IPS DF 6.9 (cell line): ENCODE measurements at regions not wholly inside any gene's neighbourhood (a gene's known extent, or its start where the extent isn't known, plus 50 kb on each side); places are given as distances from the start of the nearest gene placed in this dataset.
"Not testable (repeated sequence)": the region's sequence is repeated elsewhere in the genome, so short reads cannot be mapped to it uniquely, and the experiment has no call there.

Experiments
- DNase-seq: peaks from one replicate; pipeline ENCODE4 v3.0.0-alpha.2; 2013; ENCODE audit warnings: low read depth, low spot score
- H3K27ac ChIP-seq: one replicate; pipeline ENCODE4 v1.5.1; 2013; ENCODE audit warnings: low read length, control low read depth
- H3K27me3 ChIP-seq: 2 replicates; pipeline ENCODE4 v1.6.1; 2013; ENCODE audit warnings: mild to moderate bottlenecking, low read length; ENCODE audit not compliant: control insufficient read depth, insufficient read depth
- H3K36me3 ChIP-seq: 2 replicates; pipeline ENCODE4 v1.6.1; 2013; ENCODE audit warnings: low read length; ENCODE audit not compliant: control insufficient read depth, insufficient read depth
- H3K4me1 ChIP-seq: 2 replicates; pipeline ENCODE4 v1.6.1; 2013; ENCODE audit warnings: low read length; ENCODE audit not compliant: control insufficient read depth, insufficient read depth
- H3K4me3 ChIP-seq: 2 replicates; pipeline ENCODE4 v1.5.1; 2013; ENCODE audit warnings: mild to moderate bottlenecking, low read length
- H3K9me3 ChIP-seq: 2 replicates; pipeline ENCODE4 v1.6.1; 2013; ENCODE audit warnings: low read length, inconsistent platforms; ENCODE audit not compliant: control insufficient read depth, insufficient read depth
- WGBS: extraction: QIAGEN DNeasy Blood & Tissue Kit; methylation state at CpG from one replicate; pipeline ENCODE4 v1.1.7; 2013; ENCODE audit warnings: mixed read lengths, missing lambda C conversion rate; ENCODE audit not compliant: insufficient read length, insufficient coverage; 5-methylcytosine and 5-hydroxymethylcytosine counted together

- not testable (repeated sequence) for H3K4me1 ChIP-seq, H3K9me3 ChIP-seq, H3K36me3 ChIP-seq, DNase-seq, H3K27me3 ChIP-seq, H3K4me3 ChIP-seq, H3K27ac ChIP-seq
- no CpG with 5 or more reads among the region's 23 CpGs for WGBS
Observed at GRCh38 chr3:20370273-20371063, 184.5 kb upstream of the SGO1 start.

GRCh38 chr3:20361000-20361399 lies 175.0 kb upstream of the SGO1 start:
- WGBS, result no CpG with 5 or more reads among the region's 3 CpGs
- H3K36me3 ChIP-seq, result no peaks in the 10 kb centered on the region
- H3K4me3 ChIP-seq, result no peak overlapping the region

GRCh38 chr3:20353286-20353685 lies 167.3 kb upstream of the SGO1 start:
- no peak for DNase-seq
- Histone ChIP-seq H3K27me3 (no peaks in the 10 kb centered on the region), H3K4me3 (no peak overlapping the region), H3K4me1 (peaks cover 2% of the 10 kb centered on the region; the same call in 1 of the 2 replicates), H3K36me3 (no peaks in the 10 kb centered on the region), H3K27ac (no peak overlapping the region), H3K9me3 (no peaks in the 10 kb centered on the region)
- no CpG with 5 or more reads among the region's 1 CpG for WGBS

More at GRCh38 chr3:20361000-20361399, 175.0 kb upstream of the SGO1 start:
- Histone ChIP-seq H3K4me1 (no peaks in the 10 kb centered on the region), H3K27ac (no peak overlapping the region), H3K27me3 (no peaks in the 10 kb centered on the region), H3K9me3 (no peaks in the 10 kb centered on the region)
- no peak for DNase-seq

- peaks cover 2% of the 10 kb centered on the region; the same call in 1 of the 2 replicates for H3K4me1 ChIP-seq
- H3K9me3 ChIP-seq, result no peaks in the 10 kb centered on the region
- H3K36me3 ChIP-seq, result no peaks in the 10 kb centered on the region
- H3K27me3 ChIP-seq, result no peaks in the 10 kb centered on the region
- no peak for DNase-seq
- WGBS, result no CpG with 5 or more reads among the region's 3 CpGs
- no peak overlapping the region for H3K4me3 ChIP-seq
- H3K27ac ChIP-seq, result no peak overlapping the region
Observed at GRCh38 chr3:20352546-20353179, 166.7 kb upstream of the SGO1 start.

GRCh38 chr3:20350449-20350848 lies 164.4 kb upstream of the SGO1 start:
- no peak overlapping the region for H3K4me3 ChIP-seq
- H3K36me3 ChIP-seq, result no peaks in the 10 kb centered on the region
- no peak overlapping the region for H3K27ac ChIP-seq
- H3K4me1 ChIP-seq, result peaks cover 2% of the 10 kb centered on the region; the same call in 1 of the 2 replicates
- H3K9me3 ChIP-seq, result no peaks in the 10 kb centered on the region
- no peaks in the 10 kb centered on the region for H3K27me3 ChIP-seq
- no peak for DNase-seq

- no CpG with 5 or more reads among the region's 2 CpGs for WGBS
- no peak overlapping the region for H3K27ac ChIP-seq
- H3K4me1 ChIP-seq, result no peaks in the 10 kb centered on the region
- no peaks in the 10 kb centered on the region for H3K9me3 ChIP-seq
- no peak for DNase-seq
- H3K36me3 ChIP-seq, result no peaks in the 10 kb centered on the region
- no peak overlapping the region for H3K4me3 ChIP-seq
- H3K27me3 ChIP-seq, result no peaks in the 10 kb centered on the region
Observed at GRCh38 chr3:20346916-20347315, 160.9 kb upstream of the SGO1 start.

GRCh38 chr3:20346369-20346768 lies 160.4 kb upstream of the SGO1 start:
- whole genome bisulfite sequencing, result no CpG with 5 or more reads among the region's 1 CpG
- H3K9me3 ChIP-seq, result no peaks in the 10 kb centered on the region
- DNase-seq, result no peak
- no peaks in the 10 kb centered on the region for H3K27me3 ChIP-seq
- H3K36me3 ChIP-seq, result no peaks in the 10 kb centered on the region
- H3K27ac ChIP-seq, result no peak overlapping the region
- no peaks in the 10 kb centered on the region for H3K4me1 ChIP-seq
- H3K4me3 ChIP-seq, result no peak overlapping the region

- H3K4me1 ChIP-seq, result no peaks in the 10 kb centered on the region
- no peaks in the 10 kb centered on the region for H3K36me3 ChIP-seq
- no peak overlapping the region for H3K27ac ChIP-seq
- no peaks in the 10 kb centered on the region for H3K27me3 ChIP-seq
- H3K9me3 ChIP-seq, result no peaks in the 10 kb centered on the region
- DNase-seq, result no peak
- H3K4me3 ChIP-seq, result no peak overlapping the region
Observed at GRCh38 chr3:20344400-20344959, 158.5 kb upstream of the SGO1 start.

- no CpG with 5 or more reads among the region's 3 CpGs for WGBS
Observed at GRCh38 chr3:20343790-20344189, 157.8 kb upstream of the SGO1 start.

GRCh38 chr3:20340324-20340928 lies 154.4 kb upstream of the SGO1 start:
- peak; percentile 88 for DNase-seq
- no peaks in the 10 kb centered on the region for H3K36me3 ChIP-seq
- H3K27me3 ChIP-seq, result no peaks in the 10 kb centered on the region
- H3K27ac ChIP-seq, result no peak overlapping the region
- no peaks in the 10 kb centered on the region for H3K4me1 ChIP-seq
- H3K9me3 ChIP-seq, result no peaks in the 10 kb centered on the region
- WGBS, result no CpG with 5 or more reads among the region's 6 CpGs
- H3K4me3 ChIP-seq, result no peak overlapping the region

More at GRCh38 chr3:20343790-20344189, 157.8 kb upstream of the SGO1 start:
- Histone ChIP-seq H3K4me3 (no peak overlapping the region), H3K36me3 (no peaks in the 10 kb centered on the region), H3K9me3 (no peaks in the 10 kb centered on the region), H3K27ac (no peak overlapping the region), H3K27me3 (no peaks in the 10 kb centered on the region), H3K4me1 (no peaks in the 10 kb centered on the region)
- no peak for DNase-seq
